Natural killer cell treated with Interleukin-12 subunit alpha and Interleukin-12 subunit beta and Interleukin-15 and Interleukin-18, amount 100 ng/mL, for 72 hours (primary cell): ENCODE measurements at regions not wholly inside any gene's neighbourhood (a gene's known extent, or its start where the extent isn't known, plus 50 kb on each side); places are given as distances from the start of the nearest gene placed in this dataset.

Experiments used
- ATAC-seq, 2 donors: fragments of 150-1000 bp; cut with Tn5 transposase in 1 of 2; sonication (Bioruptor Pico), chemical (Tn5 transposase) in 1 of 2; 2 replicates each; pipeline ENCODE4 v1.10.0; 2021
- DNase-seq: peaks from one replicate; pipeline ENCODE4 v3.0.0; 2022; ENCODE audit warnings: low spot score
- H3K27ac Mint-ChIP-seq, 2 donors: 1 replicate in 1 of 2; 2 replicates in 1 of 2; pipeline ENCODE4 v1.8.0; 2022; ENCODE audit warnings: mixed read lengths in 2 of 2, mild to moderate bottlenecking in 1 of 2, moderate library complexity in 1 of 2
- H3K27me3 Mint-ChIP-seq, 2 donors: 1 replicate in 1 of 2; 2 replicates in 1 of 2; pipeline ENCODE4 v1.8.0; 2022; ENCODE audit warnings: mixed read lengths in 2 of 2
- H3K36me3 Mint-ChIP-seq: one replicate; pipeline ENCODE4 v1.8.0; 2022; ENCODE audit warnings: mixed read lengths
- H3K4me1 Mint-ChIP-seq, 2 donors: 1 replicate in 1 of 2; 2 replicates in 1 of 2; pipeline ENCODE4 v1.8.0; 2022; ENCODE audit warnings: low read depth in 2 of 2, mixed read lengths in 2 of 2, mild to moderate bottlenecking in 1 of 2
- H3K4me3 Mint-ChIP-seq: one replicate; pipeline ENCODE4 v1.8.0; 2022; ENCODE audit warnings: mixed read lengths
- H3K9me3 Mint-ChIP-seq: 2 replicates; pipeline ENCODE4 v1.8.0; 2022; ENCODE audit warnings: mixed read lengths

GRCh38 chr3:135366816-135367215 is 571.8 kb downstream of the EPHB1 start:
- H3K4me1 Mint-ChIP-seq: no peaks in the 10 kb centered on the region
- no peak overlapping the region for H3K4me3 Mint-ChIP-seq
- H3K27me3 Mint-ChIP-seq: no peaks in the 10 kb centered on the region
- H3K9me3 Mint-ChIP-seq: peaks cover 4% of the 10 kb centered on the region
- ATAC-seq (no peak), DNase-seq (no peak)
- no peaks in the 10 kb centered on the region for H3K36me3 Mint-ChIP-seq
- no peak overlapping the region for H3K27ac Mint-ChIP-seq

- H3K27ac Mint-ChIP-seq: no peak overlapping the region
- no peaks in the 10 kb centered on the region for H3K27me3 Mint-ChIP-seq
- no peak overlapping the region for H3K4me3 Mint-ChIP-seq
- no peak for DNase-seq
- H3K9me3 Mint-ChIP-seq: peaks cover 4% of the 10 kb centered on the region
- no peaks in the 10 kb centered on the region for H3K36me3 Mint-ChIP-seq
- H3K4me1 Mint-ChIP-seq: no peaks in the 10 kb centered on the region
- ATAC-seq: no peak
Observed at GRCh38 chr3:135368316-135368715, 573.3 kb downstream of the EPHB1 start.

- ATAC-seq: no peak
Observed at GRCh38 chr3:135368781-135369180, 573.7 kb downstream of the EPHB1 start.

GRCh38 chr3:135374571-135374970 is 579.5 kb downstream of the EPHB1 start:
- Mint-ChIP-seq H3K27me3 (no peaks in the 10 kb centered on the region), H3K27ac (no peak overlapping the region), H3K36me3 (no peaks in the 10 kb centered on the region), H3K4me3 (no peak overlapping the region), H3K9me3 (peaks cover 16% of the 10 kb centered on the region), H3K4me1 (no peaks in the 10 kb centered on the region)
- ATAC-seq: no peak
- no peak for DNase-seq

More at GRCh38 chr3:135368781-135369180, 573.7 kb downstream of the EPHB1 start:
- no peaks in the 10 kb centered on the region for H3K36me3 Mint-ChIP-seq
- H3K27me3 Mint-ChIP-seq: no peaks in the 10 kb centered on the region
- peaks cover under 1% of the 10 kb centered on the region for H3K9me3 Mint-ChIP-seq
- H3K4me1 Mint-ChIP-seq: no peaks in the 10 kb centered on the region
- H3K4me3 Mint-ChIP-seq: no peak overlapping the region
- no peak for DNase-seq
- no peak overlapping the region for H3K27ac Mint-ChIP-seq

- Mint-ChIP-seq H3K27me3 (no peaks in the 10 kb centered on the region), H3K4me3 (no peak overlapping the region), H3K27ac (no peak overlapping the region), H3K9me3 (peaks cover 12% of the 10 kb centered on the region), H3K36me3 (no peaks in the 10 kb centered on the region), H3K4me1 (no peaks in the 10 kb centered on the region)
- DNase-seq (no peak), ATAC-seq (no peak)
Observed at GRCh38 chr3:135382188-135382587, 583.3 kb upstream of the PPP2R3A start.

GRCh38 chr3:135382621-135383020 is 582.9 kb upstream of the PPP2R3A start:
- ATAC-seq (no peak), DNase-seq (no peak)
- no peaks in the 10 kb centered on the region for H3K4me1 Mint-ChIP-seq
- no peak overlapping the region for H3K27ac Mint-ChIP-seq
- H3K27me3 Mint-ChIP-seq: no peaks in the 10 kb centered on the region
- H3K9me3 Mint-ChIP-seq: peaks cover 14% of the 10 kb centered on the region
- no peaks in the 10 kb centered on the region for H3K36me3 Mint-ChIP-seq
- H3K4me3 Mint-ChIP-seq: no peak overlapping the region

GRCh38 chr3:135383301-135383700 is 582.2 kb upstream of the PPP2R3A start:
- Mint-ChIP-seq H3K36me3 (no peaks in the 10 kb centered on the region), H3K27me3 (no peaks in the 10 kb centered on the region), H3K4me3 (no peak overlapping the region), H3K4me1 (no peaks in the 10 kb centered on the region), H3K9me3 (peaks cover 15% of the 10 kb centered on the region), H3K27ac (no peak overlapping the region)
- DNase-seq (no peak), ATAC-seq (no peak)

- H3K9me3 Mint-ChIP-seq: peaks cover 21% of the 10 kb centered on the region
- H3K27ac Mint-ChIP-seq: no peak overlapping the region
- DNase-seq (no peak), ATAC-seq (no peak)
- H3K4me3 Mint-ChIP-seq: no peak overlapping the region
- no peaks in the 10 kb centered on the region for H3K36me3 Mint-ChIP-seq
- H3K4me1 Mint-ChIP-seq: no peaks in the 10 kb centered on the region
- H3K27me3 Mint-ChIP-seq: no peaks in the 10 kb centered on the region
Observed at GRCh38 chr3:135392151-135392550, 573.4 kb upstream of the PPP2R3A start.

- DNase-seq: no peak
- no peaks in the 10 kb centered on the region for H3K36me3 Mint-ChIP-seq
- no peak for ATAC-seq
- no peak overlapping the region for H3K4me3 Mint-ChIP-seq
- H3K27ac Mint-ChIP-seq: no peak overlapping the region
- peaks cover 18% of the 10 kb centered on the region for H3K9me3 Mint-ChIP-seq
- H3K27me3 Mint-ChIP-seq: no peaks in the 10 kb centered on the region
- H3K4me1 Mint-ChIP-seq: no peaks in the 10 kb centered on the region
Observed at GRCh38 chr3:135393159-135393558, 572.4 kb upstream of the PPP2R3A start.

- Mint-ChIP-seq H3K36me3 (no peaks in the 10 kb centered on the region), H3K4me1 (no peaks in the 10 kb centered on the region), H3K4me3 (no peak overlapping the region), H3K27me3 (no peaks in the 10 kb centered on the region), H3K27ac (no peak overlapping the region), H3K9me3 (peaks cover 19% of the 10 kb centered on the region)
- ATAC-seq: no peak
- DNase-seq: no peak
Observed at GRCh38 chr3:135393898-135394525, 571.5 kb upstream of the PPP2R3A start.

- Mint-ChIP-seq H3K4me3 (no peak overlapping the region), H3K27ac (no peak overlapping the region), H3K27me3 (no peaks in the 10 kb centered on the region), H3K4me1 (no peaks in the 10 kb centered on the region), H3K9me3 (no peaks in the 10 kb centered on the region), H3K36me3 (no peaks in the 10 kb centered on the region)
- ATAC-seq: no peak
- DNase-seq: no peak
Observed at GRCh38 chr3:135412475-135412874, 553.1 kb upstream of the PPP2R3A start.

- no peak for DNase-seq
- no peak for ATAC-seq
- Mint-ChIP-seq H3K9me3 (no peaks in the 10 kb centered on the region), H3K4me1 (no peaks in the 10 kb centered on the region), H3K27ac (no peak overlapping the region), H3K4me3 (no peak overlapping the region), H3K27me3 (no peaks in the 10 kb centered on the region), H3K36me3 (no peaks in the 10 kb centered on the region)
Observed at GRCh38 chr3:135416182-135416581, 549.3 kb upstream of the PPP2R3A start.

GRCh38 chr3:135419155-135419554 is 546.4 kb upstream of the PPP2R3A start:
- DNase-seq: no peak
- ATAC-seq: no peak
- no peaks in the 10 kb centered on the region for H3K9me3 Mint-ChIP-seq
- H3K4me1 Mint-ChIP-seq: no peaks in the 10 kb centered on the region
- H3K27ac Mint-ChIP-seq: no peak overlapping the region
- H3K27me3 Mint-ChIP-seq: no peaks in the 10 kb centered on the region
- H3K36me3 Mint-ChIP-seq: no peaks in the 10 kb centered on the region
- no peak overlapping the region for H3K4me3 Mint-ChIP-seq

GRCh38 chr3:135426508-135426907 is 539.0 kb upstream of the PPP2R3A start:
- ATAC-seq (no peak), DNase-seq (no peak)
- Mint-ChIP-seq H3K27ac (no peak overlapping the region), H3K4me3 (no peak overlapping the region), H3K4me1 (no peaks in the 10 kb centered on the region), H3K27me3 (no peaks in the 10 kb centered on the region), H3K9me3 (peaks cover 6% of the 10 kb centered on the region), H3K36me3 (no peaks in the 10 kb centered on the region)

GRCh38 chr3:135432402-135432801 is 533.1 kb upstream of the PPP2R3A start:
- no peak for DNase-seq
- Mint-ChIP-seq H3K4me1 (no peaks in the 10 kb centered on the region), H3K36me3 (no peaks in the 10 kb centered on the region), H3K27ac (no peak overlapping the region), H3K4me3 (no peak overlapping the region), H3K27me3 (no peaks in the 10 kb centered on the region), H3K9me3 (peaks cover 12% of the 10 kb centered on the region)
- ATAC-seq: no peak
